ENCODE measurements at regions not wholly inside any gene's neighbourhood (a gene's known extent, or its start where the extent isn't known, plus 50 kb on each side); places are given as distances from the start of the nearest gene placed in this dataset.

DNA sequence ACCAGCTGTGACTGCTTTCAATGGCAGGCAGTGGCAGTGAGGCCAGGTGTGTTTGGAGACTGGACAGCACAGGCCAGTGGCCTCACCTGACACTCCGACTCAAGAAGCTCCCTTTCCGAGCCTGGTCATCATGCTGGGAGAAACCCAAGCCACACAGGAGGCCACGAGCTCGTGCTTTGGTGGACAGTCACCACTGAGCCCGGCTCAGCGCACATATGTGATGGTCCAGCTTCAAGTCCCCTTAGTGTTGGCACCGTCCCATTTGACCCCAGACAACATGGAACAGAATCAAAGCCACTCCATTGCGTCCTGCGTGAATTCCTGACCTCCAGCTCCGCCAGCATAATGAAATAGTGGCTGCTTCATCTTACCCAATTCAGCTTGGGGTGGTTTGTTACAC is 64.0 kb upstream of the PPP1R26 start:
- TF ChIP-seq, protein P1, sequence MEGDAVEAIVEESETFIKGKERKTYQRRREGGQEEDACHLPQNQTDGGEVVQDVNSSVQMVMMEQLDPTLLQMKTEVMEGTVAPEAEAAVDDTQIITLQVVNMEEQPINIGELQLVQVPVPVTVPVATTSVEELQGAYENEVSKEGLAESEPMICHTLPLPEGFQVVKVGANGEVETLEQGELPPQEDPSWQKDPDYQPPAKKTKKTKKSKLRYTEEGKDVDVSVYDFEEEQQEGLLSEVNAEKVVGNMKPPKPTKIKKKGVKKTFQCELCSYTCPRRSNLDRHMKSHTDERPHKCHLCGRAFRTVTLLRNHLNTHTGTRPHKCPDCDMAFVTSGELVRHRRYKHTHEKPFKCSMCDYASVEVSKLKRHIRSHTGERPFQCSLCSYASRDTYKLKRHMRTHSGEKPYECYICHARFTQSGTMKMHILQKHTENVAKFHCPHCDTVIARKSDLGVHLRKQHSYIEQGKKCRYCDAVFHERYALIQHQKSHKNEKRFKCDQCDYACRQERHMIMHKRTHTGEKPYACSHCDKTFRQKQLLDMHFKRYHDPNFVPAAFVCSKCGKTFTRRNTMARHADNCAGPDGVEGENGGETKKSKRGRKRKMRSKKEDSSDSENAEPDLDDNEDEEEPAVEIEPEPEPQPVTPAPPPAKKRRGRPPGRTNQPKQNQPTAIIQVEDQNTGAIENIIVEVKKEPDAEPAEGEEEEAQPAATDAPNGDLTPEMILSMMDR (IDR thresholded peaks at IDR 0.05; ENCODE audit: borderline replicate concordance, control extremely low read depth, extremely low read depth, insufficient read depth, missing control alignments): no peak
- in situ Hi-C loops (cut with MboI; ENCODE audit: low sequenced_read_pairs, unreplicated experiment): loop anchor here (25.0 kb wide), 1 partner anchor 328 kb away; the partner anchor contains the start of gene OLFM1
- DNase-seq (ENCODE audit: low spot score): peak; percentile 13

DNA sequence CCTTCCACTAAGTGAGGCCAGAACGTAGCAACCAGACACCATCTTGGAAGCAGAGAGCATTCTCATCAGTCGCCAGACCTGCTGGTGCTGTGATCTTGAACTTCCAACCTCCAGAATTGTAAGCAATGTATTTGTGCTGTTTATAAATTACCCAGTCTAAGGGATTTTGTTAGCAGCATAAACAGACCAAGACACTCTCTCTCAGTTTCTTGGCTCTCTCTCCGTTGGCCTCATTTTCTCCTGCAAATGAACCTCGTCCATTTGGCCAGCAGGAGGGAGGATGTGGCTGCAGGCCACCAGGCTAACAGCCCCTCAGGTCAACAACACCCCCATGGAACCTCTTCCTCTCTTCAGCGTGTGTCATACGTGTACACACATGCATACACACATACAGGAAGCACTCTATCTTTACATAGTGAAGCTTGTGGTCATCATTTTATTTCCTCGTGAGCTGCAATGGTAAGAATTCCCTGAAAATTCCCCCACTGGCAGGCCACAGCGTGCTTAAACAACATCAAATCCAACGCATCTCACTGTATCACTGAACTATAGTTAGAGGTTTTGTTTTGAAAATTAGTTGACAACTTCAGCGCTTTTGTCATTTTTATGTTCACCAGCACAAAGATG is 62.8 kb upstream of the PPP1R26 start:
- DNase-seq (ENCODE audit: low spot score): peak; percentile 9
- in situ Hi-C loops (cut with MboI; ENCODE audit: low sequenced_read_pairs, unreplicated experiment): loop anchor here (25.0 kb wide), 1 partner anchor 329 kb away; the partner anchor contains the start of gene OLFM1

GRCh38 chr9:135418161-135418560 is 61.4 kb upstream of the PPP1R26 start:
- DNase-seq (ENCODE audit: low spot score): peak; percentile 7
- in situ Hi-C loops (cut with MboI; ENCODE audit: low sequenced_read_pairs, unreplicated experiment): loop anchor here (25.0 kb wide), 1 partner anchor 331 kb away; the partner anchor contains the start of gene OLFM1
- TF ChIP-seq, protein P1 (IDR thresholded peaks at IDR 0.05; ENCODE audit: borderline replicate concordance, control extremely low read depth, extremely low read depth, insufficient read depth, missing control alignments): no peak

More for the DNA sequence above, 62.8 kb upstream of the PPP1R26 start:
- TF ChIP-seq, protein P1 (IDR thresholded peaks at IDR 0.05; ENCODE audit: borderline replicate concordance, control extremely low read depth, extremely low read depth, insufficient read depth, missing control alignments): no peak

DNA sequence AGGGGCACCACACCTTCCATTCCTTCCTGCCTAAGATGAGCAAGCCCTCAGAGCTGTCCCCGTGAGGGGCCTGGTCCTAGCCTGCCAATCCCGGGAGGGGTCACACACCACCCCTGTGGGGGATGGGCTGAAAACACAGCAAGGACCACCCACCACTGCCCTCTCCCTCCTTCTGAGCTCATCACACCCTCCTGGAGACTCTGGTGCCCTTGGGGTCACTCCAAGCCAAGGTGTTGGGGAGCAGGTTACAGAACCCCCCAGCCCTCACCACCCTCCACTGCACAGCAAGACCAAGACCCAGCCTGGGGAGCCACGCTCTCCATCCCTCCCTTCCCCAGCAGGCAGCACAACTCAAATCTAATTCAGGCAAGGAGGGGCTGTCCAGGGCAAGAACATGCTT is 60.5 kb upstream of the PPP1R26 start:
- DNase-seq (ENCODE audit: low spot score): no peak
- TF ChIP-seq, protein P1 (IDR thresholded peaks at IDR 0.05; ENCODE audit: borderline replicate concordance, control extremely low read depth, extremely low read depth, insufficient read depth, missing control alignments): no peak
- in situ Hi-C loops (cut with MboI; ENCODE audit: low sequenced_read_pairs, unreplicated experiment): loop anchor here (25.0 kb wide), 1 partner anchor 332 kb away; the partner anchor contains the start of gene OLFM1

DNA sequence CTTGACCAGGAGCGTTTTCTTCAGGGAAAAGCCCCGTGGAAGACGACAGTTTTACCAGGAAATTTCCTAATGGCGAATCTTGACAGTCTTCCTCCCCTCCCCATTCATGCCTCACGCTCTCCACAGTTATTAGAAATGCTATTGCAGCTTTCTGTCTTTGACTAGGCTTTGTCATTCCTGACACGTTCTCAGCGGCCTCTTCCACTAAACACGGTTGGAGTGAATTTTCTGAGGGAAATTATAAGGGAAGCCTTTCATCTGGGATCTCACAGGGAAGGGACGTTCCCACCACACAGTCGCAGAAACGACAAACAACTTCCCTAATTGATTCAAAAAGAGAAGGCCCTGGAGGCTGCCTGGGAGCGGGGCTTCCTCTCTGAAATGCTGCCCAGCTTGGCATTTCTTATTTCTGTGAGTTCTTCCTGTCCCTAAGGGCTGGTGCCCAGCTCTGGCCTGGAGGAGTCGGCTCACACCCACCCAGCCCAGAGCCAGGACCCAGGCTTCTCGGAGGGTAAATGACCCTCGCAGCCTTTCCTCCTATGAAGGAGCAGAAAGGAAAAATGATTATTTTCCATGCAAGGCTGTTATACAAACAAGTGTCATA is 57.1 kb upstream of the PPP1R26 start:
- in situ Hi-C loops (cut with MboI; ENCODE audit: low sequenced_read_pairs, unreplicated experiment): loop anchor here (25.0 kb wide), 1 partner anchor 335 kb away; the partner anchor contains the start of gene OLFM1
- no peak for DNase-seq (ENCODE audit: low spot score)
- TF ChIP-seq, protein P1 (IDR thresholded peaks at IDR 0.05; ENCODE audit: borderline replicate concordance, control extremely low read depth, extremely low read depth, insufficient read depth, missing control alignments): no peak

GRCh38 chr9:135423725-135424124 is 55.9 kb upstream of the PPP1R26 start:
- TF ChIP-seq, protein P1 (IDR thresholded peaks at IDR 0.05; ENCODE audit: borderline replicate concordance, control extremely low read depth, extremely low read depth, insufficient read depth, missing control alignments): no peak
- in situ Hi-C loops (cut with MboI; ENCODE audit: low sequenced_read_pairs, unreplicated experiment): loop anchor here (25.0 kb wide), 1 partner anchor 336 kb away; the partner anchor contains the start of gene OLFM1
- DNase-seq (ENCODE audit: low spot score): no peak

Measured in GM13976 (cell line).